ENCODE measurements at regions not wholly inside any gene's neighbourhood (a gene's known extent, or its start where the extent isn't known, plus 50 kb on each side); places are given as distances from the start of the nearest gene placed in this dataset.

- Mint-ChIP-seq H3K27ac (ENCODE audit: unreplicated experiment) (no peak overlapping the region), H3K4me1 (ENCODE audit: low read depth, unreplicated experiment) (no peaks in the 10 kb centered on the region), H3K4me3 (ENCODE audit: unreplicated experiment) (no peak overlapping the region), H3K9me3 (ENCODE audit: unreplicated experiment) (no peaks in the 10 kb centered on the region), H3K36me3 (ENCODE audit: insufficient read depth, unreplicated experiment) (no peaks in the 10 kb centered on the region), H3K27me3 (ENCODE audit: insufficient read depth, unreplicated experiment) (no peaks in the 10 kb centered on the region)
- BruUV-seq (replicated peaks) = no TSS peak
- no peaks in the 10 kb centered on the region for H3K27me3 ChIP-seq (replicated peaks; ENCODE audit: control insufficient read depth, insufficient read depth, low read length)
- H3K9me3 ChIP-seq = no peaks in the 10 kb centered on the region
- H3K4me3 ChIP-seq (ENCODE audit: low read depth, low read length) = no peak overlapping the region
- TF ChIP-seq, protein P1, sequence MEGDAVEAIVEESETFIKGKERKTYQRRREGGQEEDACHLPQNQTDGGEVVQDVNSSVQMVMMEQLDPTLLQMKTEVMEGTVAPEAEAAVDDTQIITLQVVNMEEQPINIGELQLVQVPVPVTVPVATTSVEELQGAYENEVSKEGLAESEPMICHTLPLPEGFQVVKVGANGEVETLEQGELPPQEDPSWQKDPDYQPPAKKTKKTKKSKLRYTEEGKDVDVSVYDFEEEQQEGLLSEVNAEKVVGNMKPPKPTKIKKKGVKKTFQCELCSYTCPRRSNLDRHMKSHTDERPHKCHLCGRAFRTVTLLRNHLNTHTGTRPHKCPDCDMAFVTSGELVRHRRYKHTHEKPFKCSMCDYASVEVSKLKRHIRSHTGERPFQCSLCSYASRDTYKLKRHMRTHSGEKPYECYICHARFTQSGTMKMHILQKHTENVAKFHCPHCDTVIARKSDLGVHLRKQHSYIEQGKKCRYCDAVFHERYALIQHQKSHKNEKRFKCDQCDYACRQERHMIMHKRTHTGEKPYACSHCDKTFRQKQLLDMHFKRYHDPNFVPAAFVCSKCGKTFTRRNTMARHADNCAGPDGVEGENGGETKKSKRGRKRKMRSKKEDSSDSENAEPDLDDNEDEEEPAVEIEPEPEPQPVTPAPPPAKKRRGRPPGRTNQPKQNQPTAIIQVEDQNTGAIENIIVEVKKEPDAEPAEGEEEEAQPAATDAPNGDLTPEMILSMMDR (IDR thresholded peaks at IDR 0.05; ENCODE audit: insufficient read depth in 1 of 2, low read depth in 1 of 2, low read length in 1 of 2, severe bottlenecking in 1 of 2, unreplicated experiment in 1 of 2) = no peak
- ChIA-PET CTCF (no interaction called here), POLR2A (no interaction called here)
- intact Hi-C loops (cut with micrococcal nuclease; ENCODE audit: unreplicated experiment) = no loop called here
- no peaks in the 10 kb centered on the region for H3K4me1 ChIP-seq
- no peak for DNase-seq
- no peaks in the 10 kb centered on the region for H3K36me3 ChIP-seq (ENCODE audit: control insufficient read depth, insufficient read depth, low read length)
Observed at GRCh38 chr7:125336326-125336725, 406.7 kb upstream of the POT1 start.

- no peaks in the 10 kb centered on the region for H3K4me1 Mint-ChIP-seq (ENCODE audit: low read depth, unreplicated experiment)
- intact Hi-C loops (cut with micrococcal nuclease; ENCODE audit: unreplicated experiment) = no loop called here
- H3K4me3 Mint-ChIP-seq (ENCODE audit: unreplicated experiment) = no peak overlapping the region
- no peaks in the 10 kb centered on the region for H3K36me3 ChIP-seq (ENCODE audit: control insufficient read depth, insufficient read depth, low read length)
- peaks cover 3% of the 10 kb centered on the region for H3K27me3 Mint-ChIP-seq (ENCODE audit: insufficient read depth, unreplicated experiment)
- H3K9me3 ChIP-seq = no peaks in the 10 kb centered on the region; the same call in 1 of the 2 replicates
- ChIA-PET POLR2A (no interaction called here), CTCF (no interaction called here)
- TF ChIP-seq, protein P1 (IDR thresholded peaks at IDR 0.05; ENCODE audit: insufficient read depth in 1 of 2, low read depth in 1 of 2, low read length in 1 of 2, severe bottlenecking in 1 of 2, unreplicated experiment in 1 of 2) = no peak
- H3K36me3 Mint-ChIP-seq (ENCODE audit: insufficient read depth, unreplicated experiment) = no peaks in the 10 kb centered on the region
- H3K4me1 ChIP-seq = no peaks in the 10 kb centered on the region
- no TSS peak for BruUV-seq (replicated peaks)
- H3K4me3 ChIP-seq (ENCODE audit: low read depth, low read length) = no peak overlapping the region
- H3K9me3 Mint-ChIP-seq (ENCODE audit: unreplicated experiment) = no peaks in the 10 kb centered on the region
- no peak overlapping the region for H3K27ac Mint-ChIP-seq (ENCODE audit: unreplicated experiment)
- no peaks in the 10 kb centered on the region for H3K27me3 ChIP-seq (replicated peaks; ENCODE audit: control insufficient read depth, insufficient read depth, low read length)
- no peak for DNase-seq
Observed at GRCh38 chr7:125326666-125327255, 397.1 kb upstream of the POT1 start.

- TF ChIP-seq, protein P1 (IDR thresholded peaks at IDR 0.05; ENCODE audit: insufficient read depth in 1 of 2, low read depth in 1 of 2, low read length in 1 of 2, severe bottlenecking in 1 of 2, unreplicated experiment in 1 of 2) = peak; percentile 34 to 60
- Histone ChIP-seq H3K4me3 (ENCODE audit: low read depth, low read length) (no peak overlapping the region), H3K36me3 (ENCODE audit: control insufficient read depth, insufficient read depth, low read length) (no peaks in the 10 kb centered on the region), H3K9me3 (0 out of 2 replicates have a peak, but pooled peaks cover 4% of the 10 kb centered on the region), H3K4me1 (no peaks in the 10 kb centered on the region), H3K27me3 (replicated peaks; ENCODE audit: control insufficient read depth, insufficient read depth, low read length) (no peaks in the 10 kb centered on the region)
- BruUV-seq (replicated peaks) = no TSS peak
- no peak overlapping the region for H3K27ac Mint-ChIP-seq (ENCODE audit: unreplicated experiment)
- no peaks in the 10 kb centered on the region for H3K4me1 Mint-ChIP-seq (ENCODE audit: low read depth, unreplicated experiment)
- peak; percentile 67 to 75 for DNase-seq
- CTCF ChIA-PET = interaction anchor here (0.5 to 1.7 kb wide), 3 partner anchors 256 to 370 kb away, joined by 3 to 6 read pairs (median 4); no protein-coding TSS in a partner anchor
- no peak overlapping the region for H3K4me3 Mint-ChIP-seq (ENCODE audit: unreplicated experiment)
- POLR2A ChIA-PET = interaction anchor here (0.6 kb wide), 1 partner anchor 1644 kb away, joined by 5 read pairs; no protein-coding TSS in a partner anchor
- no peaks in the 10 kb centered on the region for H3K36me3 Mint-ChIP-seq (ENCODE audit: insufficient read depth, unreplicated experiment)
- intact Hi-C loops (cut with micrococcal nuclease; ENCODE audit: unreplicated experiment) = loop anchor here (1.0 kb wide), 2 partner anchors 256 to 273 kb away; no protein-coding TSS in a partner anchor
- H3K27me3 Mint-ChIP-seq (ENCODE audit: insufficient read depth, unreplicated experiment) = peaks cover 5% of the 10 kb centered on the region
- H3K9me3 Mint-ChIP-seq (ENCODE audit: unreplicated experiment) = peaks cover 10% of the 10 kb centered on the region
Observed at GRCh38 chr7:125316466-125316865, 386.8 kb upstream of the POT1 start.

All from Caco-2 (cell line).